Inflammatory macrophage treated with lipopolysaccharide for 1 hour (primary cell): ENCODE measurements at regions not wholly inside any gene's neighbourhood (a gene's known extent, or its start where the extent isn't known, plus 50 kb on each side); places are given as distances from the start of the nearest gene placed in this dataset.

Source experiments
- DNase-seq, 2 donors: peaks; one replicate each; pipeline ENCODE4 v3.0.0-alpha.2; 2020 to 2022

DNA sequence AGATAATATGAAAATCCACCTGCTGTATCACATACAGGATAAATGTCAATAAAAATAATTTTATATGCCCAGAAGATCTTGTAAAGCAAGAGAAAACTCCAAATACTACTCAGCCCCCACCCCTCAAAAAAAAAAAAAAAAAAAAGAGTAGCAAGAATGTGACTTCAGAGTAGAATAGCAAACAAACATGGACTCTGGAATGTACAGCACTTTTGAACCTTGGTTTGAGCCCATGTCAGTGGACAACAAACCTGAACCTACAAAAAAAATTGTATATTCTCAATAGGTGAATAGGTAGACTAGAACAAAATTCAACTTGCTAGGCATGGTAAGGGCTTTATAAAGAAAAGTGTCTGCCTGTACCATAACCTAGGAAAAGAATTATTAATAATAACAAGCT is 428.0 kb downstream of the SLITRK6 start:
- DNase-seq, result no peak

DNA sequence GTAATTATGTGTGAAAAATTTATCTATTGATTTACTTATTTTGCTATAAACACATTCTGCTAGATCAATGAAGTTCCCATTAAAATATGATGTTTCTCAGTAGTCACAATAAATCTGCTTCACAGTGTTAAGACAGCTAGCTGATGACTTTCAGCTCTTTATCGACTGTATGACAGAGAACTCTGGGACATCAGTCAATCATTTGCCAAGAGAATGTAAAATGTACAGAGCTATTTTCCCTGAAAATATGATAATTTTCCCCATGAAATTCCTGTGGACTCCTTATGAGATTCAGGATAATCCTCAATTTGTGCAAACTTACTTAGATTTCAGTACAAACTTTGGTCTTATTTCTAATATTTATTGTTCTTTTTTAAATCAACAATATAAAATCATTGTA is 430.5 kb downstream of the SLITRK6 start:
- no peak for DNase-seq

DNA sequence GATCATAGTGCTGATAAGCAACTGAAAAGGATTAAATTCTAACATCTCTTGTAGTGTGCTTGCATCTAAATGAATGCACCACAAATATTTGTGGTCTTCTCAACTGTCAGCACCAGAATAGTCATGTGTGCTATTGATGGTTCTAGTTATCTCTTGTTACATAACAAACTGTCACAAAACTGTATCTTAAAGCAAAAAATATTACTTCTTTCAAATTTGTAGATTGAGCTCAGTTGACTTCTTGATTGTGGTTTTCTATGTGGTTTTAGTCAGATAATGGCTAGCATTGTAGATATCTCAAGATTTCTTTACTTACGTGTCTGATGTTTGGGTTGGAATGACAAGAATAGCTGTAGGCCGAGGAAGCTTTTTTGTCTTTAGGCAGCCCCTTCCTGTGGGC is 431.3 kb downstream of the SLITRK6 start:
- no peak for DNase-seq

DNA sequence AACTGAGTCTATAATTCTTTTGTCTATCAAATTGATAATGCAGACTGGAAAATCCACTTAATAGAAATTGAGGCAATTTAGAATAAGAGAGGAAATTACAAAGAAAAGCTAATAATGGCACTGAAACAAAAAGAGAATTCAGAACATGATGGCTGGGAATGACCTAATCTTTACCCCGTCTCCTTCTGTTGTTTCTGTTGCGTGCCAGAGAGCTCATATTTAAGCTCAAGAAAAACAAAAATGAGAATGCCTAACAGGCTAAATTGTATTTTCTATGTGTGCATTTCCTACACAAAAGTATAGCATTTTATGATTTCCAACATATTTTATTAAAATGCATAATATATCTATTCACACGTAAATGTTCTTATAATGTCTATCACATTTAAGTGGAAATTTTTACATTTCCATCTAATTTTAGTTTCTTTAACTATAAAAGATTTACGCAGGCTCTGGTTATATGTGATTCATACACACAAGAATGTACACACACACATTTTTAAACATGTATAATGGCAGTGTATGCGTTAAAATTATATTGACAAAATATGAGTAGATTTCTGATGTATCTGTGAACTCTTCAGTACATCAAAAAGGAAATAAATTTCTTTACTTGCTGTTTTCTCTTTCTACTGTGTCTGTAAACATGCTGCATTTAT is 432.3 kb downstream of the SLITRK6 start:
- no peak for DNase-seq

DNA sequence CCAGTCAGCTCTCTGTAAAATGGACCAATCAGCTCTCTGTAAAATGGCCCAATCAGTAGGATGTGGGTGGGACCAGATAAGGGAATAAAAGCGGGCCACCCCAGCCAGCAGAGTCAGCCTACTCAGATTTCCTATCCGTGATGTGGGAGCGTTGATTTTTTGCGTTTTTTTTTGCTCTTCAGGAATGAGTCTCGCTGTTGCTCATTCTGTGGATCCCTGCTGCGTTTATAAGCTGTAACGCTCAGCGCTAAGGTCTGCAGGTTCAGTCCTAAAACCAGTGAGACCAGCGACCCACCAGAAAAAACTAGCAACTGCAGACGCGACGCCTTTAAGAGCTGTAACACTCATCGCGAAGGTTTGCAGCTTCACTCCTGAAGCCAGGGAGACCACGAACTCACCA is 435.7 kb downstream of the SLITRK6 start:
- DNase-seq, result no peak

DNA sequence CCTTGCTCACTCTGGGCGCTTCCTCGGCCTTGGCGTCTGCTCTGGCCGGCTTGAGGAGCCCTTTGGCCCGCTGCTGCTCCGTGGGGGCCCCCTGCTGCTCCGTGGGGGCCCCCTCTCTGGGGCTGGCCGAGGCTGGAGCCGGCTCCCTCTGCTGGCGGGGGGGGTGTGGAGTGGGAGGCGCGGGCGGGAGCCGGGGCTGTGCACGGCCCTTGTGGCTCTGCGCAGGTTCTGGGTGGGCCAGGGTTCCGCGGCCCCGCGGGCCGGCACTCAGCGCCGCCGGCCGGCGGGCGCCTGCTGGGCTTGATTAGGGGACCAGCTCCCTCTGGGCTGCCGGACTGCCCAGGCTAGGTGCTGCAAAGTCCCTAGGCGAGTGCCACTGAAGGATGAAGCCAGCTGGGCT is 436.2 kb downstream of the SLITRK6 start:
- no peak for DNase-seq

DNA sequence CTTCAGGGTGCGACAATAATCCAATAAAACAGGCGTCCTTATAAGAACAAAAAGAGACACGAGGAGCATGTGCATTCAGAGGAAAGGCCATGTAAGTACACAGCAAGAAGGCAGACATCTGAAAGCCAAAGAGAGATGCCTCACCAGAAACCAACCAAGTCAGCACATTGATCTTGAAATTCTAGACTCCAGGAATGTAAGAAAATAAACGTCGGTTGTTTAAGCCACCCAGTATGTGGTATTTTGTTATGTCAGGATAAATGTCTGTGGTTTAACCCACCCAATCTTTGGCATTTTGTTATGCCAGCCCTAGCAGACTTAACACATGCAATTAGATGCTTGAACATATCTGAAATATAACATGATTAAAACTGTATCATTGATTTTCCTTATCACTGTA is 452.0 kb downstream of the SLITRK6 start:
- no peak for DNase-seq

DNA sequence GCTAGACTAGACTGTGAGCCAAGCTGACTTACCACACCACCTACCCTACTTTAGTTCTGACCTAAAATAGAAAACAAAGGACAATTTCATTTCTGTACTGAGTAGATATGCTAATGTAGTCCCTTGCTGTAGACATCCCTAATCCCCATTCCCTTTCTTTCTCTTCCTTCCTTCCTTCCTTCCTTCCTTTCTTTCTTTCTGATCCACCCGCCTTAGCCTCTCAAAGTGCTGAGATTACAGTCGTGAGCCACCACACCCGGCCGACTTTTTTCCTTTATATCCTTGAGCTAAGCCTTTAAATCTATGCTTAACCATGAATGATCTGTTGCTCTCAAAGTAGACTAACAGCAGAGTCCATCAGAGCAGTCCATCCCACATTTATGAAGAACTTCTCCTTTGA is 465.0 kb downstream of the SLITRK6 start:
- no peak for DNase-seq

DNA sequence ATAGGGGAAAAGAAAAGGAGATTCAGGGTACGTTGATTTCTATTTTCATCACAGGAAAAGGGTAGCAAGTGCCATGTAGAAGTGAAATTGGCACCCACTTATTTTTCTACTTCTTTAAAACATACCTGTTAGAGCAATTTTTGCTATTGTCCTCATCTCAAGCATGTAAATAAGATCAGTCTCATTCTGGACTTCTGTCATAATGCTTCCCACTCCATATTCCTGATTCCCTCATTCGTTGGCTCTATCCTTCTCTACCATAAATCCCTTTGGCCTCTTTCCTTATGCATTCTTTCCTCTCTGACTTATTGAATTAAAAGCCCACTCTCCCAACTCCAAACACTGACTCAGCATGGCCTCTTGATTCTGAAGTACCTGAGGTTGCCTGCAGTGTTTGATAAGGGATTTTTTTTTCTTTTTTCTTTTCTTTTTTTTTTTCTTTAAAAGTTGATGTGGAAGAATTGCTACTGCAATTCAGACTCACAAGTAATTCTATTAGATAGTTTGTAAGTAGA is 465.7 kb downstream of the SLITRK6 start:
- DNase-seq, result no peak

DNA sequence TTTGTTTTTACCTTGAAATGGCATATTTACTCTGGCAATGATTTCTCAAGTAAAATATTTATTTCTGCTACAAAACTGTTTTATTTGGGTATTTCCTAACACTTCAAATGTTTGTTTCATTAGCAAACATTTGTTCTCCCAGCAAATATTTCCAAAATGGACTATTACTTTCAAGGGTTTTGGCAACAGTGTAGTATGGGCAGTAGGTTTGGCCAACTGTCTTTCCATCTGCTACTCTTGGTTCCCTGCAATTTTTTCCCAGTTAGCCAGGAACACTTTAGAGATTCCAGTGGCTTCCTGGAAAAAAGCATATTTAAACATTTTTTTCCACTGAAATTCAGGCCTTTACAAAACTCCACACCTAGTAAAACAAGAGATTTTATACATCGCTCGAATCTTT is 466.6 kb downstream of the SLITRK6 start:
- no peak for DNase-seq

DNA sequence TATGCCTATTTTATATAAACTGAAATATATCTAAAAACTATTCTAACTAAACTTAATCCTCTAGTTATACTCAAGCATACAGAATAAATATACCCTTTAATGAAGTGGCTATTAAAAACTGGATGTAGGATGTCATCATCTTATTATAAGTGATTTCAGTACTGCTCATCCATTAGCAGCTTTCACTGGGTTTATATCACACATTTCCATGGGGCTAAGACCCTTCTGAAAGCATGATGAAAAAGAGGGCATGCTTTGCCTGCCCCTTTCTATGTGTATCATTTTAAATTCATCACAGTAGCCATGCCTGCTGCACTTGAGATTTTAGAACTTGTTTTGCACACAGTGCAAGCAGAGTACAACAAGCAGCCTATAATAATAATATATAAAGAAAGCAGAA is 477.5 kb downstream of the SLITRK6 start:
- no peak for DNase-seq

DNA sequence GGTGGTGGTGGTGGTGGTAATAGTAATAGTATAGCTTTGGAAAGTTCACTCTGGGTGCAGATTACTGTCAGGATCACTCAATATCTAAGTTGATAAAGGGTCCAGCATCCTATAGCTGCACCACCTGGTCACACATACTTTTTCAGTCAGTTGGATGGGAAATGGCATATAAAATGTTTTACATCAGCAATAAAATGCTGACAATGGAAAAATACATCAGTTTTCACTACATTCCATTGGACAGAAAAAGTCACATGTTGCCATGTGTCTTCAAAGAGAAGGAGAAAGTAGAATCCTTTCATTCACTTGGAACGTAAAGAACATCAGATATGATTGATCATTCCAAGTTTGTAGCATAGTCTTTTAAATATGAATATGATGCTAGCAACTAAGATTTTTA is 481.4 kb downstream of the SLITRK6 start:
- no peak for DNase-seq

DNA sequence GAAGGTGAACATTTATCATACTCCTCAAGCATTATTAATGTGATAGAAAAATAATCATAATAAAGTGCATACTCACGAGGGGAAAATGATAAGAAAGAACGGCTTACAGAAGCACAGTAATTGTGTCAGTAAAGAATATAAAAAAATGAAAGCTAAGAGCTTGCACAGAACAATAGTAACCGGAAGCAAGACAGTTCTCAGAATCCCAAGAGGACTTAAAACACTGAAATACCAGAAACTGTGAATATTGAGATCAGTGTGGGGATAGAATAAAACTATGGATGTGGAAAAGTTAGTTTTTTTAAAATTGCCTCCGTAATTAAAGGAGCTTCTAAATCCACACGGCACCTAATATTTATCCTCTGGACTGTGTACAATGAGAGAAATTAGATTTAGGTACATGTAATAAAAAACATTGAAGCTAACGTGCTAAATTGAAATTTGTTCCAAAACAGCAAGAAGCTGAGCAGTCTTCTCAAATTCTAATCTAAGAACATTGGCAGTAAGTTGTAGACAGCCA is 482.7 kb downstream of the SLITRK6 start:
- DNase-seq, result no peak

DNA sequence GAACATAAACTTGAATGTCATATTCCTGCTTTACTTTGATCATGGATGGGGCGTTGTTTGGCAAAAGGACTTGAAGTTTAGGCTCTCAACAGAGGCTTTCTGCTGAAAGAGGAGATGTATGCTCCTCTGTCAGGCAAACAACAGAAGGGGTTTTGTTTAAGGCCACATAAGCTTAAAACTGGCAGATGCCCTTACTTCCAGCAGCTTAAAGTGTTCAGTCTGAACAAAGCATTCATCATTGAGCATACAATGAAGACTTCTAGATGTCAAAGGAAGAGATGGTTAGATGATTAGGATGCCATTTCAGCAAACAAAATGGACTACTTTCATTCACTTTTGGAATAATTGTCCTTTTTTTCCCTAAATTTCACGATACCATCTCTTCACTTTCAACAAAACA is 484.5 kb downstream of the SLITRK6 start:
- DNase-seq, result no peak

DNA sequence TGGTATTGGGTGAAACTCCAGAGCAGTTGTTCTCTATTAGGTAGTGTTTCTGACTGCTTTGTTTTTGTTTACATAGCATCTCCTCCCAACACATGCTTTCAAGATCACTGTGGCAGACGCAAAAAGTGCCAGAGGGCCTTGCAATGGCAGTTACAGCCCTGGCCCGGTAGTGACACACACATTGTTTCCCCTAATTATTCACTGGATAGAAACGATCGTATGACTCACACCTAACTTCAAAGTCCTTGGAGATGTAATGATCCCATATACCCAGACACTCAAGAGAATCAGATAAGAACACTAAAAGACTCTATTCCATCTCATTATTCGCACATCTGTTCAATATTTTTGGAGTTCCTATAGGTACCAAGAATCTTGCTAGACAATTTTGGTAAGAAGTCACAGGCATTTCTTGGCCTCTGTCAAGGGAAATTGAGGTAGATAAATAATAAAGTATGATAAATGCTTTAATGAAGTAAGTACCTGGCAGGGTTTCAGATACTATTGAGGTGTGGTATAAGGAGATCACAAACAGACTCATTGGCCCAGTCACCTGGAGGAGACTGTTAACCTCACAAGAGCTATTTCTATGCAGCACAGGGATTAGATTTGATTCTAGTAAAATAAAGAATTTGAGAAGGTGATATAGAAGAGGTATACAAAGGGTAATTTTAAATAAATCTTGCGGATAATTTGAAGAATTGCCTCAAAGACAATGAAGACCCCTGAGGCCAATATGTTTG is 485.3 kb downstream of the SLITRK6 start:
- DNase-seq, result no peak

DNA sequence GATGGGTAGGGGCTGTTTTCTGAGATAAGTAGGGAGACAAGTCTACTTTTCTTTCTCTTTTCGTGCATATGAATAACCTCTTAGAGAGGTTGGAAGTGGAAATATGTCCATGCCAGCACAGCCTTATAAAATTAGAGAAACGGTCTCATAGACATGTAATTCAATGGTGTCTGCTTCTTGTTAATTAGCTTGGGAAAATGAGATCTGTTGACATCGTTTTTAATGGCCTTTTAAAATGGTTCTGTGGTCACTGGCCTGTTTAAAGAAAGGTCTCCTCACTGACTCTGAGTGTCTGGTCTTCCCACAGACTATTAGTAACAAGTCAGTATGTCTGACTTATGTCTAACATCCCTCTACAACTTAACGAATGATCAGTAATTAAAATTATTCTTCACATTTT is 487.1 kb downstream of the SLITRK6 start:
- DNase-seq, result no peak

DNA sequence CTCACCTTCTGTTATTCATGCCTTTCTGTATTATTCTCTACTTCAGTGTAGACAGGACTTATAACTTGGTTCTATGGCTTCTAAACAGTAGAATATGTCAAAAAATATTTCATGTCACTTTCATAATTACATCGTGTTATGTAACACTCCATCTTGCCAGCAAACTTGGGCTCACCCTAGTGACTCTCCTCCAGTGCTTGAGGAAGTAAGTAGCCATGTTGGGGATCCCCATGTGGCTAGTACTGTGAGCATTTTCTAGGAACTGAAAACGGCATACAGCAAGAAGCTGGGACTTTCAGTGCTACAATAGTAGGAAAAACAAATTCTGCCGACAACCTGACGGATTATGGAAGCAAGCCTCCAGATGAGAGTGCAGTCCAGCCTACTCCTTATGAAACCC is 495.6 kb downstream of the SLITRK6 start:
- DNase-seq, result peak in 1 of 2 donors; percentile 1

DNA sequence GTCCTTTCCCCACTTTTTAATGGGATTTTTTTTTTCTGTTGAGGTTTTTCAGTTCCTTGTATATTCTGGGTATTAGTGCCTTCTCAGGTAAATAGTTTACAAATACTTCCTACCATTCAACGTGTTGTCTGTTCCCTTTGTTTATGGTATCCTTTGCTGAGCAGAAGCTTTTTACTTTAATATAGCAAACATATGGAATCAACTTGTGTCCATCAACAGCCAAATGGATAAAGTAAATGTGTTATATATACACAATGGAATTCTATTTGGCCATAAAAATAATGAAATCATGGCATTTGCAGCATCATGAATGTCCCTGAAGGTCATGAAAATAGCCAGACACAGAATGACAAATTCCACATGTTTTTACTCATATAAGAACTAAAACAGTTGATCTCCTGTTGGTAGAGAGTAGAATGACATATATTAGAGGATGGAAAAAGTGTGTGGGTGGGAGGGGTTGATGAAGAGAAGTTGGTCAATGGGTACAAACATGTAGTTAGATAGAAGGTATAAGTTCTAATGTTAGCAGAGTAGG is 500.8 kb downstream of the SLITRK6 start:
- no peak for DNase-seq

DNA sequence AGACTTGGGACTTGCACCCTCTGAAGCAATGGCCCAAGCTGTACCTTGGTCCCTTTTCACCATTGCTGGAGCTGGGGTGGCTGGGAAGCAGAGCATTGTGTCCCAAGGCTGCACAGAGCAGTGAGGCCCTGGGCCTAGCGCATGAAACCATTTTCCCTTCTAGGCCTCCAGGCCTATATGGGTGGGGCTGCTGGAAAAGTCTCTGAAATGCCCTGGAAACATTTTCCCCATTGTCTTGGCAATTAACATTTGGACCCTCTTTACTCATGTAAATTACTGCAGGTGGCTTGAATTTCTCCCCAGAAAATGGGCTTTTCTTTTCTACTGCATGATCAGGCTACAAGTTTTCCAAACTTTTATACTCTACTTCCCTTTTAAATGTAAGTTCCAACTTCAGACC is 510.5 kb downstream of the SLITRK6 start:
- DNase-seq, result no peak

DNA sequence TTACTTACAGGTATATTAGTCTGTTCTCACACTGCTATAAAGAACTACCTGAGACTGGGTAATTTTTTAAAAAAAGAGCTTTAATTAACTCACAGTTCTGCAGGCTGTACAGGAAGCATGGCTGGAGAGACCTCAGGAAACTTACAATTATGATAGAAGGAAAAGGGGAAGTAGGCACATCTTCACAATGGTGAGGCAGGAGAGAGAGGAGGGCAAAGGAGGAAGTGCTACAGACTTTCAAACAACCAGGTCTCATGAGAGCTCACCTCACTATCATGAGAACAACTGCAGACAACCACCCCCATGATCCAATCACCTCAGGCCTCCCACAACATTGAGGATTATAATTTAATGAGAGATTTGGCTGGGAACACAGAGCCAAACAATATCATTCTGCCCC is 511.7 kb downstream of the SLITRK6 start:
- DNase-seq, result no peak

DNA sequence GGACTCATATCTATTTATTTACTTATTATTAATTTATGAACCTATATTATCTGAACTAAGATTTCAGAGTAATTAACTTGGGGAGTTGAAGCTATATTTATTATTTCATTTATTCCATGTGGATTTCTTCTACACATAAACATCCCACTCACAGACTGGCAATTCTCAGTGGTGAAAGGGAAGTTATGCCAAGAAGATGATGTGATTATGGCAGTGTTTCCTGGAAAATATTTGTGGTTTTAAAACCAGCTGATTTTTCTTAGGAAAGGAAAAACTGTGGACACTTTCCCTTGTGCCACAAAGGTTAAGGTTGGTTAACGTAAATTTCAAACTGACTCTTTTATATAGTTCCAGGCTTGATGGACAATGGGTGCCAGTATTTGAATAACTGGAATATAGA is 513.1 kb downstream of the SLITRK6 start:
- DNase-seq, result no peak

DNA sequence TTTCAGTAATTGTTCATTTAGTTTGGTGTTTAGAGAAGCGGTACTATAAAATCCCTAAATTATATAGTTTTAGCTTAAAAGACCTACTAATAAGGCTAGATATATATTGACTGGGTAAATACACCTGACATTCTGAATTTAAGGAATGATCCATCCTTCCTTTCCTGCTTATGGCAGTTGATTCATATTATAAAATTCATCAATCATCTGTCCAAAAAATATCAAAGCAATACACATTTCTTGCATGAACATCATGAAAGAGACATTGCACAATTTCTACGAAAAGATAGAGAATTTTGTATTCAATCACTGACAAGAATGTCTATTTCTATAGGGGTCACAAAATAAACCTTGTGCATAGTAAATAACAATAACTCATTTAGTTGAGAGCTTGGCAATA is 514.9 kb downstream of the SLITRK6 start:
- DNase-seq, result no peak

DNA sequence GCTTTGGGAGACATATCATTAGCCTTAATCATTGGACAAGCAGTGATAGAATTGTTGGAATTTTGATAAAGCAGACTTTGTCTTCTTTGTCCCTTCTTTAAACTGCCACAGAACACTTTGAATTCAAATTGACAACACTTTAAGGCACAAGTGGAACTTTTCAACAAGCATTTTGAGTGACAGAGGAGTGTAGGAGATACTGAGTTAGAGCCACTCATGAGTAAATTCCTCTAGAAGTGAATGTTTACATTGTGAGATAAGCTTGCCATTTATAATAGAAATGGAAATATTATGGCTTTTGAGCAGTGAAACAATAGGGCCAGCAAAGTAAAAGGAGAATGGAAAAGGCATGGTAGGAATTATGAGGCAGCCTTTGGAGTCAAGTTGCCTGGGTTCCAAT is 515.8 kb downstream of the SLITRK6 start:
- no peak for DNase-seq

DNA sequence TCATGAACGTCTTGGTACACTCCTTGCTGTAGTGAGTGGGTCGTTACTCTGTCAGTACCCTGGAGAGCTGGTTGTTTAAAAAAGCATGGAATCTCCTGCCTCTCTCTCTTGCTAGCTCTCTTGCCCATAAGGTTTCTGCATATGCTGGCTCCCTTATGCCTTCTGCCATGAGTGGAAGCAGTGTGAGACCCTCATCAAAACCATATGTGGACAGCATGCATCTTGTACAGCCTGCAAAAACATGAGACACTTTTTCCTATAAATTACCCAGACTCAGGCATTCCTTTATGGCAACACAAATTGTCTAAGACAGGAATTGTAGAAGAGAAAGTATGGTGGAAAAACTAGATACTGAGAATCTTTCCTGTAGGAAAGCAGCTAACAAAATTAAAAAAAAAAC is 516.3 kb downstream of the SLITRK6 start:
- no peak for DNase-seq
